K562 (cell line): ENCODE measurements at regions not wholly inside any gene's neighbourhood (a gene's known extent, or its start where the extent isn't known, plus 50 kb on each side); places are given as distances from the start of the nearest gene placed in this dataset.

Experiments
- CTCF ChIP-seq, 3 experiments: IDR thresholded peaks in 2 of 3; conservative IDR thresholded peaks in 1 of 3; 2 replicates each; pipeline ENCODE4 v1.5.1; 2011 to 2012; ENCODE audit warnings: low read length in 3 of 3, mild to moderate bottlenecking in 3 of 3, control low read depth in 2 of 3, improper control_type of control experiment in 1 of 3, inconsistent platforms in 1 of 3, low read depth in 1 of 3, mixed read lengths in 1 of 3, moderate library complexity in 1 of 3; ENCODE audit not compliant: insufficient read depth in 2 of 3
- LCOR ChIP-seq: sonication (generic); formaldehyde crosslinking; IDR thresholded peaks from 2 replicates; pipeline ENCODE4 v1.8.0; 2022; ENCODE audit warnings: mild to moderate bottlenecking, missing genetic modification reagents
- SPI1 ChIP-seq: IDR thresholded peaks from 2 replicates; pipeline ENCODE4 v1.6.1; 2011; ENCODE audit warnings: low read depth, low read length, control low read depth, borderline replicate concordance
- USF1 ChIP-seq: sonication (generic); formaldehyde crosslinking; IDR thresholded peaks from 2 replicates; pipeline ENCODE4 v1.9.0; 2022; ENCODE audit warnings: mild to moderate bottlenecking, missing genetic modification reagents
- ZNF785 ChIP-seq: fragments of 250-450 bp; sonication (Bioruptor Pico); IDR thresholded peaks from 2 replicates; pipeline ENCODE4 v1.4.0; 2020; ENCODE audit warnings: mild to moderate bottlenecking

- TF ChIP-seq USF1 (CRISPR knock-in tag) = no peak
- no peak for TF ChIP-seq ZNF785 (CRISPR knock-in tag)
- no peak for TF ChIP-seq LCOR (CRISPR knock-in tag)
- no peak for TF ChIP-seq SPI1
- no peak for TF ChIP-seq CTCF (IDR thresholded peaks at IDR 0.05 in 2 of 3, conservative IDR thresholded peaks at IDR 0.05 in 1 of 3; ENCODE audit: insufficient read depth in 2 of 3, low read depth in 1 of 3, low read length in 3 of 3)
Measured at GRCh38 chrX:10842646-10843045, 222.3 kb upstream of the MID1 start.
